Stomach smooth muscle (tissue), 2 donors: ENCODE measurements at regions not wholly inside any gene's neighbourhood (a gene's known extent, or its start where the extent isn't known, plus 50 kb on each side); places are given as distances from the start of the nearest gene placed in this dataset.
"Not testable (repeated sequence)": the region's sequence is repeated elsewhere in the genome, so short reads cannot be mapped to it uniquely, and the experiment has no call there.

Experiments used
- H3K27ac ChIP-seq: one replicate; pipeline ENCODE4 v1.7.0; 2013; ENCODE audit warnings: mild to moderate bottlenecking, low read length, inconsistent platforms
- H3K27me3 ChIP-seq, 2 donors: one replicate each; pipeline ENCODE4 v1.7.0; 2013; ENCODE audit warnings: low read length in 2 of 2; ENCODE audit not compliant: insufficient read depth in 2 of 2, control insufficient read depth in 1 of 2
- H3K36me3 ChIP-seq, 2 donors: one replicate each; pipeline ENCODE4 v1.7.0; 2013; ENCODE audit warnings: low read length in 2 of 2; ENCODE audit not compliant: control insufficient read depth in 2 of 2, insufficient read depth in 2 of 2
- H3K4me1 ChIP-seq: one replicate; pipeline ENCODE4 v1.7.0; 2013; ENCODE audit warnings: low read length; ENCODE audit not compliant: control insufficient read depth, insufficient read depth
- H3K4me3 ChIP-seq, 2 donors: one replicate each; pipeline ENCODE4 v1.7.0; 2013; ENCODE audit warnings: low read length in 2 of 2
- H3K9ac ChIP-seq, 2 donors: one replicate each; pipeline ENCODE4 v1.7.0; 2013; ENCODE audit warnings: low read length in 2 of 2, mild to moderate bottlenecking in 1 of 2
- H3K9me3 ChIP-seq, 2 donors: one replicate each; pipeline ENCODE4 v1.7.0; 2013; ENCODE audit warnings: low read length in 2 of 2; ENCODE audit not compliant: control insufficient read depth in 2 of 2
- donor health status: healthy.
- donor health status: Pancreatic carcinoma.

- Histone ChIP-seq H3K27ac (no peak overlapping the region), H3K27me3 (peaks cover 5% of the 10 kb centered on the region in 2 donors), H3K9ac (no peak overlapping the region), H3K36me3 (no peaks in the 10 kb centered on the region), H3K4me3 (no peak overlapping the region), H3K4me1 (no peaks in the 10 kb centered on the region), H3K9me3 (no peaks in the 10 kb centered on the region)
These were observed 758.9 kb upstream of the MMS22L start for GRCh38 chr6:98041921-98042320.

- H3K4me3 ChIP-seq: no peak overlapping the region
- H3K36me3 ChIP-seq: no peaks in the 10 kb centered on the region
- no peak overlapping the region for H3K27ac ChIP-seq
- no peak overlapping the region for H3K9ac ChIP-seq
- H3K4me1 ChIP-seq: no peaks in the 10 kb centered on the region
- no peaks in the 10 kb centered on the region for H3K9me3 ChIP-seq
- peaks cover 5% of the 10 kb centered on the region in 2 donors for H3K27me3 ChIP-seq
These were observed 761.1 kb upstream of the MMS22L start for GRCh38 chr6:98044151-98044561.

DNA sequence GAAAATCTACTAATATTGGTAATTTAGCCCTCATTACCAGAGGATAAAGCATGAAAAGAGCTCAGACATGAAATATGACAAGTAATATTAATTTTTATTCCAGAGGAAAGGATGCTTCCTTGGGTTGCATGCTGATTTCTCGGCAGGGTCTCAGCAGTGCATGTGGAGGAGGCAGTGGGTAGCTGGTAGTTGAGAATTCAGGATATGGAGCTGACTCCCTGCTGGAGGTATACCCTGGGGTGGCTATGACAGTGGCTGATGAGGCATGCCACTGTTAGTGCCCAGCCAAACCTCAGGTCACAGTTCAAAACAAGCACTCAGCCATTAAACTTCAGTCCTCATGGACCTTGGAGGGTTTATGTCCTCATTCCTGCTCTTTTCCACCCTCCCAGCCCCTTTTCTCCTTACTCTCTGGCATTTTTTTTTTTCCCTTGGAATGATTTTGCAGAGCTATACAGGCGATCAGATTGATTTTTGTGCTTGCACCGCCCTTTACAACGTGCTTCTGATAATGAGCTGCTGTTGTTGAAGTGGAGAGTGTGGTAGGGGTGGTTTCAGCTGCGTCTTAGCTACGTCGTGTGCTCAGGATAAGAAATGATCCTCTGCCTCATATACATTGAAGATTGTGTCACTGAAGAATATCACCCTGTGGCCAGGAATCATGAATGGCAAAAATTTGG, 761.9 kb upstream of the MMS22L start:
- Histone ChIP-seq H3K9me3 (no peaks in the 10 kb centered on the region), H3K27ac (no peak overlapping the region), H3K4me3 (no peak overlapping the region), H3K9ac (no peak overlapping the region), H3K4me1 (no peaks in the 10 kb centered on the region), H3K36me3 (no peaks in the 10 kb centered on the region), H3K27me3 (peaks cover 2 to 5% of the 10 kb centered on the region in 2 donors)

DNA sequence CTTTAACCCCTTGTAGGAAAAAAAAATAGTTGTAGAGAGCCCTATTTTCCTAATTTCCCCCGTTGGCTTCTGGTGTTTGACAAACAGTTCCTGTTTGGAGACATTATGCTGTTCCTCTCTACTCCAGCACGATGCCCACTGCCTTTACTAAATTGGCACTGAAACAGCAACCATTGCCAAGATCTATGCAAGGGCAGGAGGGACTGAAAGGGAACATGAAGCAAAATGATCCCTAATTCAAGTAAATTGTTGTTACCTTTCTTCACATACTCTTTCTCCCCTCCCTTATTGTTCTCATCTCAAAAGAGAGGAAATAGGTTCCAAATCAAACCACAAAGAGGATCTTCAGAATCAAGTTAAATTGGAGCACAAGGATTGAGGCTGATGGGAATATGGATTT, 764.1 kb upstream of the MMS22L start:
- peaks cover 2 to 5% of the 10 kb centered on the region in 2 donors for H3K27me3 ChIP-seq
- H3K36me3 ChIP-seq: no peaks in the 10 kb centered on the region
- H3K9ac ChIP-seq: no peak overlapping the region
- H3K4me1 ChIP-seq: no peaks in the 10 kb centered on the region
- H3K9me3 ChIP-seq: no peaks in the 10 kb centered on the region
- H3K4me3 ChIP-seq: no peak overlapping the region
- no peak overlapping the region for H3K27ac ChIP-seq

DNA sequence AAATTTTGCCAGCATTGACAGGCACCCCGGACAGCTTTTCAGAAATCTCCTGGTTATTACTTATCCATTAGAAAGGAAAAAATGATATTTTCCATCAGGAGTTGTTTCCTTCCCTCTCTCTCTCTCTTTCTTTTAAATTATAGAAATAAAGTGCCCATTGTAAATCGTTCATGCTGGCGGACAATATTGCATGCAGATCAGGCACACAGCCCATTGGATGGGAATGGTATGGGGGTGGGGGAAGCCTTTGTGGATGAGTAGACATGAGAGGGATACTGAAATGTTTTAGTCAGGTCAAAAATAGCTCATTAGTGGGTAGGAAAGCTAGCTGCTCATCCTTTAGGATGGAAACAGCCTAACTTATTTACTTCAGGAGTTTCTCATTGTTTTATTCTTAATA, 764.9 kb upstream of the MMS22L start:
- H3K4me3 ChIP-seq: no peak overlapping the region
- no peaks in the 10 kb centered on the region for H3K36me3 ChIP-seq
- H3K4me1 ChIP-seq: no peaks in the 10 kb centered on the region
- H3K27ac ChIP-seq: no peak overlapping the region
- peaks cover 2 to 5% of the 10 kb centered on the region in 2 donors for H3K27me3 ChIP-seq
- H3K9me3 ChIP-seq: no peaks in the 10 kb centered on the region
- H3K9ac ChIP-seq: no peak overlapping the region

- no peak overlapping the region for H3K9ac ChIP-seq
- H3K27me3 ChIP-seq: no peaks in the 10 kb centered on the region
- no peak overlapping the region for H3K4me3 ChIP-seq
- H3K27ac ChIP-seq: no peak overlapping the region
- no peaks in the 10 kb centered on the region for H3K9me3 ChIP-seq
- no peaks in the 10 kb centered on the region for H3K4me1 ChIP-seq
- no peaks in the 10 kb centered on the region for H3K36me3 ChIP-seq
These were observed 771.4 kb upstream of the MMS22L start for GRCh38 chr6:98054453-98054852.

DNA sequence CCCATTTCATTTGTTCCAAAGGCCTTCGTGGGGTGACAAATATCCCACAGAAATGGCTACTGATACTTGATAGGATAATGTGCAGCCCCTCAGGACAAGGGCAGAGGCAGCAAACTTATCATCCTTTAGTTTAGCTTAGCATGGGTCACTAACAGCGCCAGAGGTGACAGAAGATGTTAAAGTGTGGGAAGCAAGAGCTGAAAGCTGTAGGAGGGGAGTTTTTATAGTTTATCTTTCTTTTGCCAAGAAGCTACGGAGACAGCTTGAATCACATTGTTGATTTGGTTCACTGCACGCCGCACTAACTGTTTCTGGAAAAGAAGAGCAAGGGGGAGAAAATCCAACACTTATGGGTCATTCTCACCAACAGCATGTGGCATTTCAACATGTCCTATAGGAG, 773.9 kb upstream of the MMS22L start:
- no peaks in the 10 kb centered on the region for H3K36me3 ChIP-seq
- H3K9me3 ChIP-seq: no peaks in the 10 kb centered on the region
- no peaks in the 10 kb centered on the region for H3K4me1 ChIP-seq
- H3K27me3 ChIP-seq: no peaks in the 10 kb centered on the region
- H3K27ac ChIP-seq: no peak overlapping the region
- no peak overlapping the region for H3K4me3 ChIP-seq
- no peak overlapping the region for H3K9ac ChIP-seq

DNA sequence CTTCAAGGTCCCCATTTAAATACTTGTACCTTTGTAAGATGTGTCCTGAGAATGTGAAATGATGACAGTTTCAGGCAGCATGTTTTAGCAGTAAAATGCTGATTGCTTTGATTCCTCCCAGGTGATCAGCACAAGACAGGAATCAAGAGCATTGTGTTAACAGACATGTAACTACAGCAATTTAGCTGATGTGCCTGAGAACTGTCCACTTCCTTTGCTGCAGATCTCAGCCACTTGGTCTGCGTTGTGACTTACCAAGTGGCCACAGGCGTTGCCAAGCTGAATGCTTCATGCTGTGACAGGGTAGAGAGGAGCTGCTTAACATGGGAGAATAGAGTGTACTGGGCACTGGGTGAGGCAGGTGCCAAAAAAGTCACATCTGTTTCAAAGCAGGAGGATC, 767.0 kb upstream of the POU3F2 start:
- no peaks in the 10 kb centered on the region for H3K27me3 ChIP-seq

DNA sequence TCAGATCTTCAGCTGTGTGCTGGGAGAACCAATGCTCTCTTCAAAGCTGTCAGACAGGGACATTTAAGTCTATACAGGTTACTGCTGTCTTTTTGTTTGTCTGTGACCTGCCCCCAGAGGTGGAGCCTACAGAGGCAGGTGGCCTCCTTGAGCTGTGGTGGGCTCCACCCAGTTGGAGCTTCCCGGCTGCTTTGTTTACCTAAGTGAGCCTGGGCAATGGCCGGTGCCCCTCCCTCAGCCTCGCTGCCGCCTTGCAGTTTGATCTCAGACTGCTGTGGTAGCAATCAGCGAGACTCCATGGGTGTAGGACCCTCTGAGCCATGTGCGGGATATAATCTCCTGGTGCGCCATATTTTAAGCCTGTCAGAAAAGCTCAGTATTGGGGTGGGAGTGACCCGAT, 745.8 kb upstream of the POU3F2 start:
- H3K27ac ChIP-seq, H3K36me3 ChIP-seq, H3K27me3 ChIP-seq, H3K4me1 ChIP-seq, H3K9me3 ChIP-seq, H3K9ac ChIP-seq, H3K4me3 ChIP-seq: not testable (repeated sequence)

More for the DNA sequence above, 767.0 kb upstream of the POU3F2 start:
- no peaks in the 10 kb centered on the region for H3K4me1 ChIP-seq
- no peak overlapping the region for H3K9ac ChIP-seq
- no peaks in the 10 kb centered on the region for H3K9me3 ChIP-seq
- H3K4me3 ChIP-seq: no peak overlapping the region
- H3K27ac ChIP-seq: no peak overlapping the region
- no peaks in the 10 kb centered on the region for H3K36me3 ChIP-seq

- Histone ChIP-seq H3K9ac (no peak overlapping the region), H3K4me1 (no peaks in the 10 kb centered on the region), H3K27me3 (no peaks in the 10 kb centered on the region), H3K36me3 (no peaks in the 10 kb centered on the region), H3K27ac (no peak overlapping the region), H3K9me3 (no peaks in the 10 kb centered on the region), H3K4me3 (no peak overlapping the region)
These were observed 742.0 kb upstream of the POU3F2 start for GRCh38 chr6:98092331-98092730.

DNA sequence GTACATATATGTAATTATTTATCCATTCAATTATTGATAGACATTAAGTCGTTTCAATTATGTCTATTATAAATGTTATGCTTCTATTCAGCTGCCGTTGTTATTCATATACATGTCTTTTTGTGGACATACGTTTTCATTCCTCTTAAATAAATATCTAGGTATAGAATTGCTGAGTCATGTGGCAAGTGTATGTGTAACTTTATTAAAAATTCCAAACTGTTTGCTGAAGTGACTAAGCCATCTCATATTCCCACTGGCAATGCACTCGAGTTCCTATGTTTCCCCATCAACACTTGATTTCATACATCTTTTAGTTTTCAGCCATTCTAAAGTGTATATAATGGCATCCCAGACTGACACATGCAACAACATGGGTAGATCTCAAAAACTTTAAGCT, 739.7 kb upstream of the POU3F2 start:
- H3K4me3 ChIP-seq: no peak overlapping the region
- no peak overlapping the region for H3K9ac ChIP-seq
- H3K4me1 ChIP-seq: no peaks in the 10 kb centered on the region
- no peaks in the 10 kb centered on the region for H3K9me3 ChIP-seq
- no peaks in the 10 kb centered on the region for H3K36me3 ChIP-seq
- H3K27me3 ChIP-seq: no peaks in the 10 kb centered on the region
- H3K27ac ChIP-seq: no peak overlapping the region
